Neutrophil (primary cell): ENCODE measurements at regions not wholly inside any gene's neighbourhood (a gene's known extent, or its start where the extent isn't known, plus 50 kb on each side); places are given as distances from the start of the nearest gene placed in this dataset.

Experiments used
- H3K27ac ChIP-seq: fragments of 200-600 bp; sonication (generic); 2 replicates; pipeline ENCODE4 v1.5.1; 2016; ENCODE audit warnings: mild to moderate bottlenecking, moderate library complexity
- H3K27me3 ChIP-seq: fragments of 200-600 bp; sonication (generic); 2 replicates; pipeline ENCODE4 v1.6.0; 2016; ENCODE audit warnings: mild to moderate bottlenecking
- H3K36me3 ChIP-seq: fragments of 200-600 bp; sonication (generic); 2 replicates; pipeline ENCODE4 v1.5.1; 2017
- H3K4me1 ChIP-seq, 2 experiments: fragments of 200-600 bp in 1 of 2; sonication (generic) in 1 of 2; 1 replicate in 1 of 2; 2 replicates in 1 of 2; pipeline versions ENCODE4 v1.5.1 to v1.6.1; 2013 to 2016; ENCODE audit warnings: low read depth in 1 of 2, low read length in 1 of 2, mild to moderate bottlenecking in 1 of 2, moderate library complexity in 1 of 2; ENCODE audit not compliant: control insufficient read depth in 1 of 2, insufficient read depth in 1 of 2
- H3K4me3 ChIP-seq, 2 experiments: fragments of 200-600 bp in 1 of 2; sonication (generic) in 1 of 2; 1 replicate in 1 of 2; 2 replicates in 1 of 2; pipeline ENCODE4 v1.5.1; 2013 to 2016; ENCODE audit warnings: low read depth in 1 of 2, low read length in 1 of 2, mild to moderate bottlenecking in 1 of 2, moderate library complexity in 1 of 2
- H3K9me3 ChIP-seq: fragments of 200-600 bp; sonication (generic); 2 replicates; pipeline ENCODE4 v1.5.1; 2016
- TF ChIP-seq, protein P1 (sequence below): fragments of 200-600 bp; sonication (generic); IDR thresholded peaks from 2 replicates; pipeline ENCODE4 v1.5.1; 2016; ENCODE audit warnings: antibody characterized with exemption

DNA sequence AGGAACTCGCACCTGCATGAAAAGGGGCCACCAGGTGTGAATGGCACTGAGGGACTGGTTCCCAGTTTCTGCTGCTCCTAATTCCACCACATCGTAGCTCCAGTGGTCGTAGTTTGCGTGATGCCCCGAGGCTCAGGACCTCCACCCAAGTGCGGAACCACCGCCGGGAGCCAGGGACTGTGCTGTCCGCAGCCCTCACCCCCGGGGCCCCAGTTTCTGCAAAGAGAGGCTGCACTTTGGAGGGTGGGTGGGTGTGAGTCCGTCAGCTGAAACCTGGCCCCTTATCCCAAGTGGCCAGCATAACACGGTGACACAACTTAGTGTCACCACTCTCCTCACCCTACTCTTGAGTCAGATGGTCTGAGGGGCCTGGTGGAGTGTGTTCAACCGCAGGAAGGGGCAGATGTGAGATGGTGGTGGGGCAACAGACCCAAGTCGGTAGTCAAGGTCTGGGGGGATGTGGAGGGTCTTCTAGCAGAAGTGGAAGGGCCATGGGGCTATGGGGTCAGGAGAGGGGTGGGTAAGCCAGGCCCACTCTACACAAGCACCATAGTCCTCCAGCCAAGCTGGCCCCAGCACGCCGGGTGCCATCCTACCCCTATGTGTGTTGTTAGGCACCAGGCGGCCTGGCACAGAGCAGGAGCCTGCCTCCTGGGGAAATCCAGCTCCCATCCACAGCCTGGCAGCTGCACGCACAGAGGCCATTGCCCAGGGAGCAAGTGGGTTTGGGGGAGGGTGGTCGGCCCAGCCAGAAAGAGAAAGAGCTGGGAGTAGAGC is 1301.6 kb downstream of the UQCRFS1 start:
- Histone ChIP-seq H3K27me3 (no peaks in the 10 kb centered on the region), H3K4me1 (no peaks in the 10 kb centered on the region), H3K36me3 (no peaks in the 10 kb centered on the region), H3K4me3 (no peak overlapping the region), H3K9me3 (peaks cover 6% of the 10 kb centered on the region), H3K27ac (no peak overlapping the region)
- TF ChIP-seq, protein P1, sequence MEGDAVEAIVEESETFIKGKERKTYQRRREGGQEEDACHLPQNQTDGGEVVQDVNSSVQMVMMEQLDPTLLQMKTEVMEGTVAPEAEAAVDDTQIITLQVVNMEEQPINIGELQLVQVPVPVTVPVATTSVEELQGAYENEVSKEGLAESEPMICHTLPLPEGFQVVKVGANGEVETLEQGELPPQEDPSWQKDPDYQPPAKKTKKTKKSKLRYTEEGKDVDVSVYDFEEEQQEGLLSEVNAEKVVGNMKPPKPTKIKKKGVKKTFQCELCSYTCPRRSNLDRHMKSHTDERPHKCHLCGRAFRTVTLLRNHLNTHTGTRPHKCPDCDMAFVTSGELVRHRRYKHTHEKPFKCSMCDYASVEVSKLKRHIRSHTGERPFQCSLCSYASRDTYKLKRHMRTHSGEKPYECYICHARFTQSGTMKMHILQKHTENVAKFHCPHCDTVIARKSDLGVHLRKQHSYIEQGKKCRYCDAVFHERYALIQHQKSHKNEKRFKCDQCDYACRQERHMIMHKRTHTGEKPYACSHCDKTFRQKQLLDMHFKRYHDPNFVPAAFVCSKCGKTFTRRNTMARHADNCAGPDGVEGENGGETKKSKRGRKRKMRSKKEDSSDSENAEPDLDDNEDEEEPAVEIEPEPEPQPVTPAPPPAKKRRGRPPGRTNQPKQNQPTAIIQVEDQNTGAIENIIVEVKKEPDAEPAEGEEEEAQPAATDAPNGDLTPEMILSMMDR = no peak

DNA sequence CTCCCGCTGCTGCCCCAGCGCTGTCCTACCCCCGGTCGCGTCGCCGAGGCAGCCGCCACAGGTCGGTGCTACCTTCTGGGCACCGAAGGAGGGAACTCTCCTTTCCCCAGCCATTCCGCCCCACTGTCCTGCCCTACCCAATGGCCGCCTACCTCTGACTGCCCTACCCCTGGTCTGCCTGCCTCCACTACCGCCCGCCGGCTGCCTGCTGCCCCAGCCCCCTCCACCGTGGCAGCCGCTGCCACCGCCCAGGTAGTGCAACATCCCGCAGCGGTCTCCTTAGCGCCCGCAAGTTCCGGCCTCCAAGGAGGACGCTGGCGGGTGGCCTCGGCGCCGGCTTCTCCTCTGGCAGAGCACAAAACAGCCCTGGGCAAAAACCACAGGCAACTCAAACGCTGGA is 1303.1 kb downstream of the UQCRFS1 start:
- H3K27me3 ChIP-seq = no peaks in the 10 kb centered on the region
- no peaks in the 10 kb centered on the region for H3K4me1 ChIP-seq
- no peak overlapping the region for H3K27ac ChIP-seq
- H3K4me3 ChIP-seq = no peak overlapping the region
- TF ChIP-seq, protein P1 = no peak
- H3K9me3 ChIP-seq = peaks cover 6% of the 10 kb centered on the region
- no peaks in the 10 kb centered on the region for H3K36me3 ChIP-seq

DNA sequence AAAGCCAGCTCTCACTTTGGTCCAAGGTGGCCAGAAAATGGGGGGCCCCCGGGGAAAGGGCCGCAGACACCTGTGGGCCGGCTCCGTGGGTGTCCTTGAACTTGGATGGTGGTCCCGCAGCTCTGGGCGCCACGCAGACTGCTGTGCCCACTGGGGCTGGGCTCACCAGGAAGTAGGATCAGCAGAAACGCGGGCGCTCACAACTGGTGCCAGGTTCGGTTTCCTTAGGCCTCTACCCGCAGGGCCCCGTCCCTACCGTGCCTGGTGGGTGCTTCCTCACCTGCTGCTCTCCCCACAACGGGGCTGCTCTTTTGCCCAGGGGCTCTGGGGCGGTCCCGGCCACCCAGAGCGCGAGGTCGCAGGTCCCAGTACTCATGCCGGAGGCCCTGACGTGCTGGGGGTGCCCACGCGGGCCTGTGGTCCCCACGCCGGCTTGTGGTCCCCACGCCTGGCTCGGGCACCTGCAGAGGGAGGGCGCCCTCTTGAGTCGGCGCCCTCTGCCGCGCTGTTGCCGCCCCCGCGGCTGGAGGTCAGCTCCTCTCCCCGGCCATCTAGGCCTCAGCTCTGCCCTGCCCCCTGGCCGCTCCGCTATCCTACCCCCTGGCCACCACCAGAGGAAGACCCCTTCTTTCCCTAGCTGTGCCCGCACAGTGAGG is 1303.6 kb downstream of the UQCRFS1 start:
- Histone ChIP-seq H3K27ac (no peak overlapping the region), H3K9me3 (peaks cover 6% of the 10 kb centered on the region), H3K27me3 (no peaks in the 10 kb centered on the region), H3K4me3 (no peak overlapping the region), H3K36me3 (no peaks in the 10 kb centered on the region), H3K4me1 (no peaks in the 10 kb centered on the region)
- TF ChIP-seq, protein P1 = no peak

DNA sequence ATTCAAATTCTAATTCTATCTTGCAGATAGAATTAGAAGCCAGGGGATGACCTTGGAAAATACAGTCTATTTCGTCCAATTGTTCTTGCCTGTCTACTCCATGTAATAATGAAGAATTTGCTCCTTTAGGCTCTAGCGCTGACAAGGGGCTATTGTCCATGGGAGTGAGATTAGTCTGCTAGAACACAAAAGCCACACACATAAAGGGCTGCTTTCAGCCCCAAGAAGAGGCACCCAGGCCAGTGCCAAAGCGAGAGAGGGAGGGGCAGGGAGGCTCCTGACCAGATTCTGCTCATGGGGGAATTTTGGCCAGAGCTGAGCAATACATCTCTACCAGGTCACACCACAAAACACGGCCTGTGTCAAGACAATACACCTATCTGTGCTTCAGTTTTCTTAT is 1306.9 kb downstream of the UQCRFS1 start:
- Histone ChIP-seq H3K4me3 (no peak overlapping the region), H3K4me1 (no peaks in the 10 kb centered on the region), H3K27ac (no peak overlapping the region), H3K27me3 (no peaks in the 10 kb centered on the region), H3K36me3 (no peaks in the 10 kb centered on the region), H3K9me3 (peaks cover 6% of the 10 kb centered on the region)
- TF ChIP-seq, protein P1 = no peak

DNA sequence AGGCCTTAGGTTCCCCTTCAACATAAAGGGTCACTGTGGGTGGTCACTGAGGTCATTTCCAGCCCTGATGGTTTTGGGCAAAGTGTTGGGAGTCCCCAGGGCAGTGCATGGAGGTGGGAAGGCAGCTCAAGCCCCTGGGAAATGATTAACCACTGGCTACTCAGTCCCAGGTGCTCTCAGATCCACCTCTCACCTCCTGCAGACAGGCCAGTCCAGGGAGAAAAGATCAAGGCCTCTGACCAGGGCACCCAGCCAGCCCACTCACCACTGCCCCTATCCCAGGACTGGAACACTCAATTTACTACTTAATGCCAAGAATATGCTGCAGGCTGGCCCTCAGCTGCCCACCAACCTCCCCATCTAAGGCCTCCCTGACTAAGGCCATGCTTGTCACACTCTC is 1307.9 kb downstream of the UQCRFS1 start:
- H3K9me3 ChIP-seq = peaks cover 6% of the 10 kb centered on the region
- no peak overlapping the region for H3K27ac ChIP-seq
- TF ChIP-seq, protein P1 = no peak
- H3K27me3 ChIP-seq = no peaks in the 10 kb centered on the region
- no peaks in the 10 kb centered on the region for H3K4me1 ChIP-seq
- H3K36me3 ChIP-seq = no peaks in the 10 kb centered on the region
- H3K4me3 ChIP-seq = no peak overlapping the region
